Activated T-cell treated with anti-CD3 and anti-CD28 coated beads for 1 hour (primary cell): ENCODE measurements at regions not wholly inside any gene's neighbourhood (a gene's known extent, or its start where the extent isn't known, plus 50 kb on each side); places are given as distances from the start of the nearest gene placed in this dataset.
"Not testable (repeated sequence)": the region's sequence is repeated elsewhere in the genome, so short reads cannot be mapped to it uniquely, and the experiment has no call there.

Experiments used
- DNase-seq: peaks from one replicate; pipeline ENCODE4 v3.0.0-alpha.2; 2020; ENCODE audit warnings: low read depth

GRCh38 chr9:30995956-30996738 is 1388.3 kb upstream of the ACO1 start:
- DNase-seq, result no peak

GRCh38 chr9:30996761-30997160 is 1387.7 kb upstream of the ACO1 start:
- no peak for DNase-seq

- DNase-seq, result no peak
These were observed 1387.2 kb upstream of the ACO1 start for GRCh38 chr9:30997291-30997690.

GRCh38 chr9:31005086-31005665 is 1379.3 kb upstream of the ACO1 start:
- no peak for DNase-seq

- no peak for DNase-seq
These were observed 1371.1 kb upstream of the ACO1 start for GRCh38 chr9:31013371-31013770.

- no peak for DNase-seq
These were observed 1360.6 kb upstream of the ACO1 start for GRCh38 chr9:31023847-31024246.

- DNase-seq, result no peak
These were observed 1356.8 kb upstream of the ACO1 start for GRCh38 chr9:31027678-31028077.

GRCh38 chr9:31028137-31028536 is 1356.3 kb upstream of the ACO1 start:
- DNase-seq, result no peak

GRCh38 chr9:31030741-31031202 is 1353.7 kb upstream of the ACO1 start:
- DNase-seq, result no peak

- no peak for DNase-seq
These were observed 1352.2 kb upstream of the ACO1 start for GRCh38 chr9:31032206-31032605.

- DNase-seq, result no peak
These were observed 1350.1 kb upstream of the ACO1 start for GRCh38 chr9:31034311-31034710.

GRCh38 chr9:31040564-31040963 is 1343.9 kb upstream of the ACO1 start:
- no peak for DNase-seq

- DNase-seq, result no peak
These were observed 1338.6 kb upstream of the ACO1 start for GRCh38 chr9:31045810-31046209.

- DNase-seq, result not testable (repeated sequence)
These were observed 1322.9 kb upstream of the ACO1 start for GRCh38 chr9:31061592-31061991.

GRCh38 chr9:31065691-31066090 is 1318.8 kb upstream of the ACO1 start:
- no peak for DNase-seq

- no peak for DNase-seq
These were observed 1317.0 kb upstream of the ACO1 start for GRCh38 chr9:31067418-31067817.

GRCh38 chr9:31071606-31072286 is 1312.7 kb upstream of the ACO1 start:
- DNase-seq, result no peak

GRCh38 chr9:31078175-31078574 is 1306.3 kb upstream of the ACO1 start:
- DNase-seq, result no peak

- no peak for DNase-seq
These were observed 1300.1 kb upstream of the ACO1 start for GRCh38 chr9:31084350-31084749.

- no peak for DNase-seq
These were observed 1294.8 kb upstream of the ACO1 start for GRCh38 chr9:31089549-31090221.

- DNase-seq, result no peak
These were observed 1284.1 kb upstream of the ACO1 start for GRCh38 chr9:31100311-31100710.

GRCh38 chr9:31103836-31104235 is 1280.6 kb upstream of the ACO1 start:
- no peak for DNase-seq

GRCh38 chr9:31104249-31104648 is 1280.2 kb upstream of the ACO1 start:
- no peak for DNase-seq
